Lower lobe of right lung (tissue), 2 donors: ENCODE measurements at regions not wholly inside any gene's neighbourhood (a gene's known extent, or its start where the extent isn't known, plus 50 kb on each side); places are given as distances from the start of the nearest gene placed in this dataset.
A peak's percentile ranks its signal among the peaks of the same experiment; 100 is the strongest.

Source experiments
- ATAC-seq, 2 donors: fragments of 200-7000 bp; cut with Tn5 transposase; one replicate each; pipeline ENCODE4 v1.9.1; 2020 to 2022; ENCODE audit warnings: mild to moderate bottlenecking in 2 of 2, moderate library complexity in 2 of 2
- DNase-seq: peaks from one replicate; pipeline ENCODE4 v3.0.0-alpha.2; 2020
- H3K27ac ChIP-seq: fragments of 200-600 bp; one replicate; pipeline ENCODE4 v1.8.0; 2022
- H3K27me3 ChIP-seq: fragments of 200-600 bp; one replicate; pipeline ENCODE4 v1.8.0; 2022; ENCODE audit warnings: low read depth
- H3K36me3 ChIP-seq: fragments of 200-600 bp; one replicate; pipeline ENCODE4 v1.8.0; 2022; ENCODE audit warnings: mild to moderate bottlenecking
- H3K4me1 ChIP-seq: fragments of 200-600 bp; one replicate; pipeline ENCODE4 v1.8.0; 2022
- H3K4me3 ChIP-seq: fragments of 200-600 bp; one replicate; pipeline ENCODE4 v1.8.0; 2022; ENCODE audit warnings: mild to moderate bottlenecking
- H3K9me3 ChIP-seq: fragments of 200-600 bp; one replicate; pipeline ENCODE4 v1.8.0; 2022
- intact Hi-C: fragments of 100-400 bp; cut with DNase I; formaldehyde crosslinking; loops from one replicate; pipeline ENCODE4 v1.11.0; 2022
- TF ChIP-seq, protein P1 (sequence below): fragments of 200-600 bp; IDR thresholded peaks from one replicate; pipeline ENCODE4 v1.8.0; 2022; ENCODE audit warnings: antibody characterized with exemption, mild to moderate bottlenecking
- donor health status: DM: no; HTN: yes; CAD: no; lungs with severe emphysema.

DNA sequence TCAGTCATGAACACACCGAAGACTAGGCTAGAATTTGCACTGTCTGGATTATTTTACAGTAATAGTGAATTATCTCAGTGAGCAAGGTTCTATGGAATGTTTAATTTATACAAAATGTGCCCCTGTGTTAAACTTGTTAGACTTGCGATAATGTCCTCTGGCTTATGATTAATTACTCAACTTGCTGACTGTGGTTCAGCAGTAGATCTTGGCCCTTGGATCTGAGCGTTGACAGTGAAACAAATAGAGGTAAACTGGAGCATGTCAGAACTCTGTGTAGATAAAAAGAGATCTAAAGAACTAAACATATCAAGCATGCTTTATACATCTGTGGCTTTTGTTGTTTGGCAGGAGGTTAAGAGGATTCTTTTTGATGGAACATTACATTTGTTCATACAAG lies 407.6 kb downstream of the DSEL start:
- intact Hi-C loops, result no loop called here
- H3K4me1 ChIP-seq, result no peaks in the 10 kb centered on the region
- DNase-seq, result no peak
- no peaks in the 10 kb centered on the region for H3K36me3 ChIP-seq
- no peak overlapping the region for H3K4me3 ChIP-seq
- TF ChIP-seq, protein P1, sequence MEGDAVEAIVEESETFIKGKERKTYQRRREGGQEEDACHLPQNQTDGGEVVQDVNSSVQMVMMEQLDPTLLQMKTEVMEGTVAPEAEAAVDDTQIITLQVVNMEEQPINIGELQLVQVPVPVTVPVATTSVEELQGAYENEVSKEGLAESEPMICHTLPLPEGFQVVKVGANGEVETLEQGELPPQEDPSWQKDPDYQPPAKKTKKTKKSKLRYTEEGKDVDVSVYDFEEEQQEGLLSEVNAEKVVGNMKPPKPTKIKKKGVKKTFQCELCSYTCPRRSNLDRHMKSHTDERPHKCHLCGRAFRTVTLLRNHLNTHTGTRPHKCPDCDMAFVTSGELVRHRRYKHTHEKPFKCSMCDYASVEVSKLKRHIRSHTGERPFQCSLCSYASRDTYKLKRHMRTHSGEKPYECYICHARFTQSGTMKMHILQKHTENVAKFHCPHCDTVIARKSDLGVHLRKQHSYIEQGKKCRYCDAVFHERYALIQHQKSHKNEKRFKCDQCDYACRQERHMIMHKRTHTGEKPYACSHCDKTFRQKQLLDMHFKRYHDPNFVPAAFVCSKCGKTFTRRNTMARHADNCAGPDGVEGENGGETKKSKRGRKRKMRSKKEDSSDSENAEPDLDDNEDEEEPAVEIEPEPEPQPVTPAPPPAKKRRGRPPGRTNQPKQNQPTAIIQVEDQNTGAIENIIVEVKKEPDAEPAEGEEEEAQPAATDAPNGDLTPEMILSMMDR, result no peak
- no peaks in the 10 kb centered on the region for H3K27me3 ChIP-seq
- ATAC-seq, result no peak
- H3K27ac ChIP-seq, result no peak overlapping the region
- no peaks in the 10 kb centered on the region for H3K9me3 ChIP-seq

DNA sequence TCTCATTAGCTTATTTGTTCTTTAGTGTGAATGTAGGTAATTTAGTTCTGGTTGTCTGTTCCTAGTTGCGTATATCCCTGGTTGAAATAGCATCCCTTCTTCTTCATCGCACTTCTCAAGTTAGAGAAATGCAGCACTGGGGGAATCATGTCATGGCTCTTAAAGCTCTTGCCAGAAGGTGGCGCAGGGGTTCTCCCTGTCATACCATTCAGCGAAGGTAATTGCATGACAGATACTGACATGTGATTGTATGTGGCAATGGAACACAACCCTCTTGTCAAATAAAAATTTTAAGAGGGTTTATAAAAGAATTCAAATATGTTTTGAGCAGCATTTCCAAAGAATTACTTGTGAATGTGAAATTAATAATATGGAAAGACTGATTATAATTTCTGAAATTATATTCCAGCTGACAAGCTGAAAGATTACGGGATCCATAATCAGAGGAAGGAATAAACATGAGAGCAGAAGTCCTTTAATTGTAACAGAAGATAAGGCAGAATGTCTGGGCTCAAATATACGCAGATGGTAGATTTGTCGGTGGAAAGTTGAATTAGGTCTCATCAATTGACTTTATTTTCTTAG lies 411.7 kb downstream of the DSEL start:
- Histone ChIP-seq H3K27ac (no peak overlapping the region), H3K9me3 (no peaks in the 10 kb centered on the region), H3K4me3 (no peak overlapping the region), H3K36me3 (no peaks in the 10 kb centered on the region), H3K4me1 (no peaks in the 10 kb centered on the region), H3K27me3 (no peaks in the 10 kb centered on the region)
- intact Hi-C loops, result no loop called here
- TF ChIP-seq, protein P1, result peak; percentile 62
- peak; percentile 52 for DNase-seq
- ATAC-seq, result peak; percentile 81 to 90

DNA sequence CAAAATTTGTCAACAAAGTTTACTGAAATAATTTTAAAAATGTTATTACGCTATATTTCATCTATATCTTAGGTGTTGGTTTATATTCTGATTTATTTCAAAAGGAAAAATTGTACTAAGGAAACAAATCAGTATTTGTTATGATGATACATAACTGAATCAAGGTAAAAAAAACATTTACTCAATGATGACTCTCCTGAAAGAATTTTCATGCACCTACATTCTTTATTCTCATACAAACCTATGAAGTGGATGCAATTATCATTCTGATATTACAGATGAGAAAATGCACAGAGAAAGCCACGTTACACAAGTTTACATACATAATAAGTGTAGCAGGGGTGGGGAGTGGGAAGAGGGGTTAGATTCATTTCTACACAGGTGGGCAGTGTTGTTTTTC lies 422.4 kb downstream of the DSEL start:
- TF ChIP-seq, protein P1, result no peak
- Histone ChIP-seq H3K27me3 (no peaks in the 10 kb centered on the region), H3K4me1 (no peaks in the 10 kb centered on the region), H3K4me3 (no peak overlapping the region), H3K27ac (no peak overlapping the region), H3K36me3 (no peaks in the 10 kb centered on the region), H3K9me3 (no peaks in the 10 kb centered on the region)
- no peak for ATAC-seq
- intact Hi-C loops, result no loop called here
- no peak for DNase-seq

DNA sequence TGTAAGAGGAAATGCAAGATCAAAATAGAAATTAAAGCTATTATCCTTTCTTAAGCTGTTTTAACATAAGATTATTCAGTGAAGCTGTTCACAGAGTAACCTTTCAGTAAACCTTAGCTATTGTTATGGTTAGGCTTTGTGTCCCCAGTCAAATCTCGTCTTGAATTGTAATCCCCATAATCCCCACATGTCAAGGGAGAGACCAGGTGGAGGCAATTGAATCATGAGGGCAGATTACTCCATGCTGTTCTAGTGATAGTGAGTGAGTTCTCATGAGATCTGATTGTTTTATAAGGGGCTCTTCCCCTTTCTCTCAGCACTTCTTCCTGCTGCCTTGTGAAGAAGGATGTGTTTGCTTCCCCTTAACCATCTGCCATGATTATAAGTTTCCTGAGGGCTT lies 424.4 kb downstream of the DSEL start:
- TF ChIP-seq, protein P1, result no peak
- H3K4me3 ChIP-seq, result no peak overlapping the region
- ATAC-seq, result no peak
- no peaks in the 10 kb centered on the region for H3K36me3 ChIP-seq
- no peak for DNase-seq
- no peaks in the 10 kb centered on the region for H3K9me3 ChIP-seq
- H3K4me1 ChIP-seq, result no peaks in the 10 kb centered on the region
- no peak overlapping the region for H3K27ac ChIP-seq
- intact Hi-C loops, result no loop called here
- no peaks in the 10 kb centered on the region for H3K27me3 ChIP-seq

DNA sequence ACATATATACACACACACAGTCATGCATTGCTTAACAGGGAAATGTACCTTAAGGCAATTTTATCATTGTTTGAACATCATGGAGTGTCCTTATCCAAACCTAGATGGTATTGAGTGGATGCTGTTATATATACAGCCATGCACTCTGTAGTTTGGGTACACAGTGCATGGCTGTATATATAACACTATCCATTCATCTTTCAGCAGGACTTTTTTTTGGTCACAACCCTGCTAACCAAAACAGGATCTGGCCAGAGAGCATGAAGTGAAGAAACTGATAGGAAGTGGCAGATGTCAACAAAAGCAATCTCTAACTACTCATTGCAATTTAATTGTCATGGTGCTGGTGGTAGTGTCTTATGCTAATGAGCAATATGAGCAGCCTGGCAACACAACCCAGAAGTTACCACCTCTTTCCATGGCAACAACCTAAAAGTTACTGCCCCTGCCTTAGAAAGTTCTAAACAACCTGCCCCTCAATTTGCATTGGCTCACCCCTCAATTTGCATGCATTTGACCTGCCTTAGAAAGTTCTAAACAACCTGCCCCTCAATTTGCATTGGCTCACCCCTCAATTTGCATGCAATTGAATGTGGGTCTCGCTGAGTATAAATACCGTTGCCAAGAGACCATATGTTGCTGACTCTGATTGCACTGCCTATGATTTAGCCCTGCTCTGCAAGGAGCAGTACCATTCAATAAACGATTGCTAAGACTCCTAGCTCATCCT lies 434.9 kb downstream of the DSEL start:
- H3K27me3 ChIP-seq, result no peaks in the 10 kb centered on the region
- intact Hi-C loops, result no loop called here
- no peak for DNase-seq
- no peak for ATAC-seq
- H3K9me3 ChIP-seq, result no peaks in the 10 kb centered on the region
- no peaks in the 10 kb centered on the region for H3K36me3 ChIP-seq
- H3K4me3 ChIP-seq, result no peak overlapping the region
- TF ChIP-seq, protein P1, result no peak
- no peak overlapping the region for H3K27ac ChIP-seq
- H3K4me1 ChIP-seq, result no peaks in the 10 kb centered on the region
